K562 (cell line): ENCODE measurements at regions not wholly inside any gene's neighbourhood (a gene's known extent, or its start where the extent isn't known, plus 50 kb on each side); places are given as distances from the start of the nearest gene placed in this dataset.

ENCODE experiments used
- ATAC-seq: fragments of 200-7000 bp; cut with Tn5 transposase; 3 replicates; pipeline ENCODE4 v1.9.1; 2020; ENCODE audit warnings: moderate library complexity
- BruUV-seq: library from RNA; stranded (reverse); fragments of 400-500 nt; replicated peaks from 2 replicates; lab custom pipeline; 2021; lab: Mats Ljungman, UMichigan
- CTCF ChIA-PET: fragments of 300-600 bp; formaldehyde crosslinking; extraction: SDS; loops from one replicate; lab custom pipeline; 2021; ENCODE audit warnings: low intra/inter-chr PET ratio; lab: Yijun Ruan, JAX
- POLR2A ChIA-PET: fragments of 300-600, 350-650 bp; sonication (Branson Sonifier 250); formaldehyde crosslinking; extraction: SDS; loops from one replicate; lab custom pipeline; 2021; ENCODE audit warnings: antibody characterized with exemption, inconsistent platforms; lab: Yijun Ruan, JAX
- DNase-seq, 4 experiments: peaks; one replicate each; pipeline versions ENCODE4 v3.0.0 to v3.0.0-alpha.2; 2011 to 2018; ENCODE audit warnings: low spot score in 3 of 4, mixed read lengths in 3 of 4; ENCODE audit errors: extremely low read depth in 1 of 4
- FAIRE-seq: peaks from 2 replicates; lab custom pipeline; 2011; peaks lifted over from hg19 to GRCh38; lab: Jason Lieb, UNC
- H2AFZ ChIP-seq: 2 replicates; pipeline ENCODE4 v1.6.0; 2011; ENCODE audit warnings: low read depth, low read length, control low read depth, inconsistent platforms
- H3K27ac ChIP-seq: fragments of 200-600 bp; 3 replicates; pipeline ENCODE4 v1.8.0; 2011; ENCODE audit warnings: low read depth, mild to moderate bottlenecking, control low read depth, inconsistent platforms, low read length, moderate library complexity, mixed read lengths; ENCODE audit errors: extremely low read depth
- H3K27me3 ChIP-seq, 2 experiments: fragments of 300-600 bp in 1 of 2; 2 replicates in 1 of 2; 3 replicates in 1 of 2; pipeline versions ENCODE4 v1.6.0 to v1.8.0; 2011; ENCODE audit warnings: inconsistent platforms in 2 of 2, low read length in 2 of 2, mild to moderate bottlenecking in 1 of 2, mixed read lengths in 1 of 2, moderate library complexity in 1 of 2; ENCODE audit not compliant: control insufficient read depth in 2 of 2, insufficient read depth in 2 of 2
- H3K36me3 ChIP-seq: fragments of 300-600 bp; 3 replicates; pipeline ENCODE4 v1.8.0; 2011; ENCODE audit warnings: mild to moderate bottlenecking, low read length, inconsistent platforms; ENCODE audit not compliant: control insufficient read depth, insufficient read depth
- H3K4me1 ChIP-seq, 2 experiments: fragments of 200-600 bp in 1 of 2; replicated peaks in 1 of 2; 2 replicates in 1 of 2; 3 replicates in 1 of 2; pipeline versions ENCODE4 v1.5.1 to v1.8.0; 2011; ENCODE audit warnings: inconsistent platforms in 2 of 2, low read length in 2 of 2, mild to moderate bottlenecking in 1 of 2, mixed read lengths in 1 of 2, moderate library complexity in 1 of 2; ENCODE audit not compliant: control insufficient read depth in 2 of 2, insufficient read depth in 2 of 2
- H3K4me2 ChIP-seq: 2 replicates; pipeline ENCODE4 v1.6.1; 2011; ENCODE audit warnings: low read length, control low read depth, inconsistent platforms, mixed read lengths; ENCODE audit not compliant: insufficient read depth
- H3K4me3 ChIP-seq: fragments of 200-600 bp; sonication (generic), shearing (Covaris generic); 2 replicates; pipeline ENCODE4 v1.5.1; 2016; ENCODE audit warnings: control low read depth, inconsistent platforms
- H3K79me2 ChIP-seq: fragments of 200-600 bp; 3 replicates; pipeline ENCODE4 v1.8.0; 2011; ENCODE audit warnings: low read length, inconsistent platforms; ENCODE audit not compliant: control insufficient read depth, insufficient read depth
- H3K9ac ChIP-seq, 2 experiments: 2 replicates each; pipeline versions ENCODE4 v1.6.0 to v1.6.1; 2011; ENCODE audit warnings: low read depth in 2 of 2, low read length in 2 of 2, control low read depth in 1 of 2, inconsistent platforms in 1 of 2, mild to moderate bottlenecking in 1 of 2, mixed read lengths in 1 of 2; ENCODE audit not compliant: insufficient read depth in 1 of 2
- H3K9me1 ChIP-seq: one replicate; pipeline ENCODE4 v1.6.0; 2011; ENCODE audit warnings: inconsistent platforms, mild to moderate bottlenecking, low read length, moderate library complexity; ENCODE audit not compliant: control insufficient read depth, insufficient read depth
- H3K9me3 ChIP-seq: replicated peaks from 2 replicates; pipeline ENCODE4 v1.5.1; 2011; ENCODE audit warnings: low read depth, low read length, inconsistent platforms; ENCODE audit not compliant: control insufficient read depth, insufficient read depth
- H4K20me1 ChIP-seq: replicated peaks from 2 replicates; pipeline ENCODE4 v1.6.1; 2011; ENCODE audit warnings: low read length, inconsistent platforms, mixed read lengths; ENCODE audit not compliant: control insufficient read depth, insufficient read depth
- HDAC8 ChIP-seq: fragments of 450-650 bp; IDR thresholded peaks from 2 replicates; pipeline ENCODE4 v1.6.1; 2016; ENCODE audit warnings: mild to moderate bottlenecking, missing genetic modification characterization, moderate library complexity, missing compliant biosample characterization
- HMG20B ChIP-seq: fragments of 250-450 bp; sonication (Bioruptor Pico); IDR thresholded peaks from 2 replicates; pipeline ENCODE4 v1.5.0; 2021; ENCODE audit warnings: mild to moderate bottlenecking
- STAT5B ChIP-seq: fragments of 250-450 bp; sonication (Bioruptor Pico); IDR thresholded peaks from 2 replicates; pipeline ENCODE4 v1.8.0; 2021; ENCODE audit warnings: mild to moderate bottlenecking, inconsistent platforms
- ZBTB7A ChIP-seq: IDR thresholded peaks from 2 replicates; pipeline ENCODE4 v1.6.1; 2011; ENCODE audit warnings: low read depth, mild to moderate bottlenecking, low read length, moderate library complexity, borderline replicate concordance; ENCODE audit not compliant: control insufficient read depth
- ZFX ChIP-seq: sonication (generic); formaldehyde crosslinking; IDR thresholded peaks from 2 replicates; pipeline ENCODE4 v1.8.0; 2022; ENCODE audit warnings: mild to moderate bottlenecking, missing genetic modification reagents, moderate library complexity
- WGBS: fragments of 100-300 bp; shearing (Covaris generic); methylation state at CpG from one replicate; pipeline ENCODE4 v1.1.6; 2016; ENCODE audit warnings: low coverage, mixed read lengths; ENCODE audit not compliant: insufficient coverage; ENCODE audit errors: missing lambda C conversion rate; 5-methylcytosine and 5-hydroxymethylcytosine counted together
- in situ Hi-C: fragments of 300-500 bp; cut with MboI; formaldehyde crosslinking; loops from 4 replicates; pipeline ENCODE4 v1.15.0; 2018; ENCODE audit warnings: inconsistent platforms, mixed read lengths
- intact Hi-C: fragments of 100-400 bp; cut with micrococcal nuclease; formaldehyde crosslinking; loops from 2 replicates; pipeline ENCODE4 v1.14.2; 2022
- TF ChIP-seq, protein P1 (sequence below): sonication (generic); formaldehyde crosslinking; IDR thresholded peaks from 2 replicates; pipeline ENCODE4 v1.8.0; 2022; ENCODE audit warnings: mild to moderate bottlenecking, low read depth, missing genetic modification reagents
- TF ChIP-seq, protein P2 (sequence below): IDR thresholded peaks from 2 replicates; pipeline ENCODE4 v1.6.1; 2016; ENCODE audit warnings: missing genetic modification characterization, missing compliant biosample characterization
- TF ChIP-seq, protein P3 (sequence below): sonication (generic); formaldehyde crosslinking; IDR thresholded peaks from 2 replicates; pipeline ENCODE4 v1.5.0; 2020; ENCODE audit warnings: missing genetic modification reagents
- TF ChIP-seq, protein P4 (sequence below): sonication (generic); formaldehyde crosslinking; IDR thresholded peaks from 2 replicates; pipeline ENCODE4 v1.8.0; 2022; ENCODE audit warnings: mild to moderate bottlenecking, missing genetic modification reagents

DNA sequence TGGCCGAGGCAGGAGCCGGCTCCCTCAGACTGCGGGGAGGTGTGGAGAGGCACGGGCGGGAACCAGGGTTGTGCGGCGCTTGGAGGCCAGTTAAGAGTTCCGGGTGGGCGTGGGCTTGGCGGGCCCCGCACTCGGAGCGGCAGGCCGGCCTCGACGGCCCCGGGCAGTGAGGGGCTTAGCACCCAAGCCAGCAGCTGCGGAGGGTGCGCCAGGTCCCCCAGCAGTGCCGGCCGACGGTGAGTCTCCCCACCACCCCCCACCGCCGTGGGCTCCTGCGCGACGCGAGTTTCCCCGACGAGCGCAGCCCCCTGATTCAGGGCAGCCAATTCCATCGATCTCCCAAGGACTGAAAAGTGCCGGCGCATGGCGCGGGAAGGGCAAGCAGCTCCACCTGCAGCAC, 605.4 kb upstream of the SLC35B3 start (continued):
- TF ChIP-seq, protein P1, sequence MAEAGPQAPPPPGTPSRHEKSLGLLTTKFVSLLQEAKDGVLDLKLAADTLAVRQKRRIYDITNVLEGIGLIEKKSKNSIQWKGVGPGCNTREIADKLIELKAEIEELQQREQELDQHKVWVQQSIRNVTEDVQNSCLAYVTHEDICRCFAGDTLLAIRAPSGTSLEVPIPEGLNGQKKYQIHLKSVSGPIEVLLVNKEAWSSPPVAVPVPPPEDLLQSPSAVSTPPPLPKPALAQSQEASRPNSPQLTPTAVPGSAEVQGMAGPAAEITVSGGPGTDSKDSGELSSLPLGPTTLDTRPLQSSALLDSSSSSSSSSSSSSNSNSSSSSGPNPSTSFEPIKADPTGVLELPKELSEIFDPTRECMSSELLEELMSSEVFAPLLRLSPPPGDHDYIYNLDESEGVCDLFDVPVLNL (CRISPR knock-in tag), result no peak
- no peak for TF ChIP-seq HDAC8 (tag)
- TF ChIP-seq, protein P2, sequence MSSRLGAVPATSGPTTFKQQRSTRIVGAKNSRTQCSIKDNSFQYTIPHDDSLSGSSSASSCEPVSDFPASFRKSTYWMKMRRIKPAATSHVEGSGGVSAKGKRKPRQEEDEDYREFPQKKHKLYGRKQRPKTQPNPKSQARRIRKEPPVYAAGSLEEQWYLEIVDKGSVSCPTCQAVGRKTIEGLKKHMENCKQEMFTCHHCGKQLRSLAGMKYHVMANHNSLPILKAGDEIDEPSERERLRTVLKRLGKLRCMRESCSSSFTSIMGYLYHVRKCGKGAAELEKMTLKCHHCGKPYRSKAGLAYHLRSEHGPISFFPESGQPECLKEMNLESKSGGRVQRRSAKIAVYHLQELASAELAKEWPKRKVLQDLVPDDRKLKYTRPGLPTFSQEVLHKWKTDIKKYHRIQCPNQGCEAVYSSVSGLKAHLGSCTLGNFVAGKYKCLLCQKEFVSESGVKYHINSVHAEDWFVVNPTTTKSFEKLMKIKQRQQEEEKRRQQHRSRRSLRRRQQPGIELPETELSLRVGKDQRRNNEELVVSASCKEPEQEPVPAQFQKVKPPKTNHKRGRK (tag), result no peak
- TF ChIP-seq, protein P3, sequence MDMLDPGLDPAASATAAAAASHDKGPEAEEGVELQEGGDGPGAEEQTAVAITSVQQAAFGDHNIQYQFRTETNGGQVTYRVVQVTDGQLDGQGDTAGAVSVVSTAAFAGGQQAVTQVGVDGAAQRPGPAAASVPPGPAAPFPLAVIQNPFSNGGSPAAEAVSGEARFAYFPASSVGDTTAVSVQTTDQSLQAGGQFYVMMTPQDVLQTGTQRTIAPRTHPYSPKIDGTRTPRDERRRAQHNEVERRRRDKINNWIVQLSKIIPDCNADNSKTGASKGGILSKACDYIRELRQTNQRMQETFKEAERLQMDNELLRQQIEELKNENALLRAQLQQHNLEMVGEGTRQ (CRISPR knock-in tag), result no peak
- TF ChIP-seq, all 486 proteins: peak for 0

DNA sequence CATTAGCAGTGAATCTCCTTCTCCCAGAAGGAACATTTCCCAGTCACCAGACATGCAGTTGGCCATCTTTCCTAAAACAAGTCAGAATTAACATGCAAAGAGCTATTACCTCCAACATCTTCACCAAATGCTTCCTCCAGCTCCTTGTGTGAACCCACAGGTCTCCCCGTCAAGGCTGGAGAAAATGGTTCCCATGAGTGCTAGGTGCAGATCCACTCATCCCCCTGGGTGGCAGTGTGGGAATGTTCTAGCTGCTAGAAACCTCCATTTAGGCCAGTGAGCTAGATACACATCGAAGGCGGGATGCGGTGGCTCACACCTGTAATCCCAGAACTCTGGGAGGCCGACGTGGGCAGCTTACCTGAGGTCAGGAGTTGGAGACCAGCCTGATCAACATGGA, 603.9 kb upstream of the SLC35B3 start:
- no peaks in the 10 kb centered on the region for H3K36me3 ChIP-seq
- in situ Hi-C loops, result no loop called here
- no peaks in the 10 kb centered on the region for H3K9me3 ChIP-seq
- no peaks in the 10 kb centered on the region for H3K27me3 ChIP-seq
- TF ChIP-seq ZBTB7A, result no peak
- TF ChIP-seq, protein P4, sequence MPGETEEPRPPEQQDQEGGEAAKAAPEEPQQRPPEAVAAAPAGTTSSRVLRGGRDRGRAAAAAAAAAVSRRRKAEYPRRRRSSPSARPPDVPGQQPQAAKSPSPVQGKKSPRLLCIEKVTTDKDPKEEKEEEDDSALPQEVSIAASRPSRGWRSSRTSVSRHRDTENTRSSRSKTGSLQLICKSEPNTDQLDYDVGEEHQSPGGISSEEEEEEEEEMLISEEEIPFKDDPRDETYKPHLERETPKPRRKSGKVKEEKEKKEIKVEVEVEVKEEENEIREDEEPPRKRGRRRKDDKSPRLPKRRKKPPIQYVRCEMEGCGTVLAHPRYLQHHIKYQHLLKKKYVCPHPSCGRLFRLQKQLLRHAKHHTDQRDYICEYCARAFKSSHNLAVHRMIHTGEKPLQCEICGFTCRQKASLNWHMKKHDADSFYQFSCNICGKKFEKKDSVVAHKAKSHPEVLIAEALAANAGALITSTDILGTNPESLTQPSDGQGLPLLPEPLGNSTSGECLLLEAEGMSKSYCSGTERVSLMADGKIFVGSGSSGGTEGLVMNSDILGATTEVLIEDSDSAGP (CRISPR knock-in tag), result no peak
- TF ChIP-seq HMG20B (CRISPR knock-in tag), result no peak
- no peak for TF ChIP-seq STAT5B (CRISPR knock-in tag)
- TF ChIP-seq ZFX, result no peak
- TF ChIP-seq, all 486 proteins: peak for 0
- Histone ChIP-seq H3K79me2 (no peaks in the 10 kb centered on the region), H3K9me1 (no peaks in the 10 kb centered on the region), H3K4me2 (no peak overlapping the region), H4K20me1 (no peaks in the 10 kb centered on the region), H3K4me1 (no peaks in the 10 kb centered on the region), H3K27ac (no peak overlapping the region), H3K4me3 (no peak overlapping the region), H3K9ac (no peak overlapping the region), H2AFZ (no peak overlapping the region)
- ChIA-PET POLR2A (no interaction called here), CTCF (no interaction called here)
- no peak for FAIRE-seq
- no peak for ATAC-seq
- BruUV-seq, result no TSS peak
- DNase-seq, result peak in 1 of 4 experiments; percentile 1
- intact Hi-C loops, result no loop called here
- 0% methylated on average over 6 of the region's 6 CpGs for WGBS
